Progenitor cell of endocrine pancreas (in vitro differentiated cells): ENCODE measurements at regions not wholly inside any gene's neighbourhood (a gene's known extent, or its start where the extent isn't known, plus 50 kb on each side); places are given as distances from the start of the nearest gene placed in this dataset.

ENCODE experiments used
- DNase-seq: peaks from one replicate; pipeline ENCODE4 v3.0.0; 2021; ENCODE audit warnings: low spot score; ENCODE audit not compliant: unreplicated experiment
- H3K27ac Mint-ChIP-seq: 2 replicates; pipeline ENCODE4 v1.8.0; 2021; ENCODE audit warnings: mild to moderate bottlenecking, moderate library complexity, mixed read lengths
- H3K27me3 Mint-ChIP-seq: 2 replicates; pipeline ENCODE4 v1.8.0; 2021; ENCODE audit warnings: mixed read lengths
- H3K36me3 Mint-ChIP-seq: 2 replicates; pipeline ENCODE4 v1.8.0; 2022; ENCODE audit warnings: mixed read lengths; ENCODE audit not compliant: insufficient read depth
- H3K4me1 Mint-ChIP-seq: 2 replicates; pipeline ENCODE4 v1.8.0; 2021; ENCODE audit warnings: low read depth, mixed read lengths
- H3K4me3 Mint-ChIP-seq: 2 replicates; pipeline ENCODE4 v1.8.0; 2021; ENCODE audit warnings: low read depth, mild to moderate bottlenecking, moderate library complexity, mixed read lengths
- H3K9me3 Mint-ChIP-seq: 2 replicates; pipeline ENCODE4 v1.8.0; 2021; ENCODE audit warnings: low read depth, mixed read lengths
- CTCF ChIP-seq: fragments of 200-600 bp; sonication (generic); IDR thresholded peaks from one replicate; pipeline ENCODE4 v1.5.0; 2021; ENCODE audit warnings: antibody characterized with exemption, mild to moderate bottlenecking; ENCODE audit not compliant: unreplicated experiment

- DNase-seq = no peak
- TF ChIP-seq CTCF = no peak
- Mint-ChIP-seq H3K27ac (no peak overlapping the region), H3K36me3 (no peaks in the 10 kb centered on the region), H3K4me1 (no peaks in the 10 kb centered on the region), H3K9me3 (peaks cover 10% of the 10 kb centered on the region), H3K27me3 (no peaks in the 10 kb centered on the region), H3K4me3 (no peak overlapping the region)
Measured at GRCh38 chr12:58288190-58288589, 346.8 kb downstream of the ATP23 start.

- no peak overlapping the region for H3K27ac Mint-ChIP-seq
- H3K4me1 Mint-ChIP-seq = no peaks in the 10 kb centered on the region
- H3K4me3 Mint-ChIP-seq = no peak overlapping the region
- no peaks in the 10 kb centered on the region for H3K27me3 Mint-ChIP-seq
- H3K36me3 Mint-ChIP-seq = no peaks in the 10 kb centered on the region
- no peak for DNase-seq
- peaks cover 5% of the 10 kb centered on the region for H3K9me3 Mint-ChIP-seq
- no peak for TF ChIP-seq CTCF
Measured at GRCh38 chr12:58291106-58291505, 349.7 kb downstream of the ATP23 start.

GRCh38 chr12:58293308-58293982 is 352.1 kb downstream of the ATP23 start:
- Mint-ChIP-seq H3K36me3 (no peaks in the 10 kb centered on the region), H3K27ac (no peak overlapping the region), H3K27me3 (no peaks in the 10 kb centered on the region)

GRCh38 chr12:58295268-58295667 is 353.9 kb downstream of the ATP23 start:
- Mint-ChIP-seq H3K27me3 (no peaks in the 10 kb centered on the region), H3K36me3 (no peaks in the 10 kb centered on the region), H3K9me3 (no peaks in the 10 kb centered on the region), H3K4me1 (peaks cover 4% of the 10 kb centered on the region), H3K27ac (no peak overlapping the region), H3K4me3 (no peak overlapping the region)
- no peak for DNase-seq
- TF ChIP-seq CTCF = no peak

More at GRCh38 chr12:58293308-58293982, 352.1 kb downstream of the ATP23 start:
- TF ChIP-seq CTCF = no peak
- DNase-seq = no peak
- H3K4me3 Mint-ChIP-seq = no peak overlapping the region
- no peaks in the 10 kb centered on the region for H3K9me3 Mint-ChIP-seq
- no peaks in the 10 kb centered on the region for H3K4me1 Mint-ChIP-seq

DNA sequence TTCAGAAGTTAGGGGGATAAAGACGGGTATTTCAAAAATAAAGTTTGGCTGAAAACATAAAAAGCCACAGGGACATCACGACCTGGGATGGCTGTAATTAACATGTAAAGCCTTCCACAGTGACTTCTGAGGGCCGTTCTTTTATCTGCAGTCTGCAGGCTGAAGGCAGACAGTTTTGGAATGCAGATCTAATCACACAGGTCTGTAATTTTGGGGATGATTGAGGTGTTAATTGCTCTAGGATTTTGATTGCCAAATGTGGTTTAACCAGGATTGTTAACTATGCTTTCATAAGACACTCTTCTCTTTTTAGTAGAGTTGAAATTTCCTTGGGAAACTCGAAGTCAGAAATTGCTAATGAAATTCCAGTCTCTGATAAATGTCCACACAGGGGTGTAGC is 355.5 kb downstream of the ATP23 start:
- Mint-ChIP-seq H3K9me3 (no peaks in the 10 kb centered on the region), H3K27me3 (no peaks in the 10 kb centered on the region), H3K4me1 (peaks cover 5% of the 10 kb centered on the region), H3K27ac (no peak overlapping the region), H3K4me3 (no peak overlapping the region), H3K36me3 (no peaks in the 10 kb centered on the region)
- TF ChIP-seq CTCF = no peak
- DNase-seq = no peak
